ENCODE measurements at regions not wholly inside any gene's neighbourhood (a gene's known extent, or its start where the extent isn't known, plus 50 kb on each side); places are given as distances from the start of the nearest gene placed in this dataset.

DNA sequence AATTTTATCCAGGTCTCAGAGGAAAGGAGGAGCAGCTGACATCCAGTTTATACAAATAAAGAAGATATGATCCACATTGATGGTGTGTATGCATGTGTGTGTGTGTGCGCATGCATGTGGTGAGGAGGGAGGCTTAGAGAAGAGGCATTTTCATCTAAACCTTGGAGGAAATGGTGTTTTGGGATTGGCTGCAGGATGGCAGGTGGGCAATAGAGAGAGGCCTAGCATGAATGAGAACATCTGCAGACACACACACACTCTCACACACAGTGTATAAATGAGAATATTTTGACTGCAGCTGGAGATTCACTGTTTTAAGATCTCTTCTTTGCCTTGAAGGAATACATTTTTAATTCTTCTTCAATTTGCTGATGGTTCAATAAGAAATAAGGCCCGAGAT is 61.7 kb upstream of the TMEM17 start:
- TF ChIP-seq, protein P1, sequence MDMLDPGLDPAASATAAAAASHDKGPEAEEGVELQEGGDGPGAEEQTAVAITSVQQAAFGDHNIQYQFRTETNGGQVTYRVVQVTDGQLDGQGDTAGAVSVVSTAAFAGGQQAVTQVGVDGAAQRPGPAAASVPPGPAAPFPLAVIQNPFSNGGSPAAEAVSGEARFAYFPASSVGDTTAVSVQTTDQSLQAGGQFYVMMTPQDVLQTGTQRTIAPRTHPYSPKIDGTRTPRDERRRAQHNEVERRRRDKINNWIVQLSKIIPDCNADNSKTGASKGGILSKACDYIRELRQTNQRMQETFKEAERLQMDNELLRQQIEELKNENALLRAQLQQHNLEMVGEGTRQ (IDR thresholded peaks at IDR 0.05; ENCODE audit: borderline replicate concordance, low read depth, low read length) = no peak
- TF ChIP-seq, protein P2, sequence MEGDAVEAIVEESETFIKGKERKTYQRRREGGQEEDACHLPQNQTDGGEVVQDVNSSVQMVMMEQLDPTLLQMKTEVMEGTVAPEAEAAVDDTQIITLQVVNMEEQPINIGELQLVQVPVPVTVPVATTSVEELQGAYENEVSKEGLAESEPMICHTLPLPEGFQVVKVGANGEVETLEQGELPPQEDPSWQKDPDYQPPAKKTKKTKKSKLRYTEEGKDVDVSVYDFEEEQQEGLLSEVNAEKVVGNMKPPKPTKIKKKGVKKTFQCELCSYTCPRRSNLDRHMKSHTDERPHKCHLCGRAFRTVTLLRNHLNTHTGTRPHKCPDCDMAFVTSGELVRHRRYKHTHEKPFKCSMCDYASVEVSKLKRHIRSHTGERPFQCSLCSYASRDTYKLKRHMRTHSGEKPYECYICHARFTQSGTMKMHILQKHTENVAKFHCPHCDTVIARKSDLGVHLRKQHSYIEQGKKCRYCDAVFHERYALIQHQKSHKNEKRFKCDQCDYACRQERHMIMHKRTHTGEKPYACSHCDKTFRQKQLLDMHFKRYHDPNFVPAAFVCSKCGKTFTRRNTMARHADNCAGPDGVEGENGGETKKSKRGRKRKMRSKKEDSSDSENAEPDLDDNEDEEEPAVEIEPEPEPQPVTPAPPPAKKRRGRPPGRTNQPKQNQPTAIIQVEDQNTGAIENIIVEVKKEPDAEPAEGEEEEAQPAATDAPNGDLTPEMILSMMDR (IDR thresholded peaks at IDR 0.05) = no peak
- TF ChIP-seq POLR2AphosphoS5 (IDR thresholded peaks at IDR 0.05; ENCODE audit: low read depth, low read length) = no peak

Data from SK-N-SH (cell line).